NCI-H69 (cell line): ENCODE measurements at regions not wholly inside any gene's neighbourhood (a gene's known extent, or its start where the extent isn't known, plus 50 kb on each side); places are given as distances from the start of the nearest gene placed in this dataset.

Source experiments
- DNase-seq: peaks from one replicate; lab custom pipeline; 2025; lab: John Stamatoyannopoulos, UW

DNA sequence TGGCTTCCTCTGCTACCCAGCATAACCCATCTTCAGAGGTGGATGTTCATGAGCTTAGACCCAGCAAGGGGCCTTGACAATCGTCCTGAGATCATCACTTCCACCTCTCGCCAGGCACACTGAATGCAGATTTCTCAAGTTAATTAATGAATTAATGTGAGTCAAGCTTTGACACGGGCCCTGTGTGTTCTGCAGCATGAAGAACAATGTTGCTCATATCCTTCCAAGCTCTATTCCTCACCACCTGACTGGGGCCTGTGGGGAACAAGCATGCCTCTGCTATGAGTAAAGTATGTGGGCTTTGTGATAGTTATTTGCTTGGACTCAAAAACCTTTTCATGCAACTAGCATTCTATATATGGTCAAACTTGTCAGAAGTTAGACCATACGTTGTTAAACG lies 122.0 kb downstream of the SEC16B start:
- DNase-seq, result no peak

DNA sequence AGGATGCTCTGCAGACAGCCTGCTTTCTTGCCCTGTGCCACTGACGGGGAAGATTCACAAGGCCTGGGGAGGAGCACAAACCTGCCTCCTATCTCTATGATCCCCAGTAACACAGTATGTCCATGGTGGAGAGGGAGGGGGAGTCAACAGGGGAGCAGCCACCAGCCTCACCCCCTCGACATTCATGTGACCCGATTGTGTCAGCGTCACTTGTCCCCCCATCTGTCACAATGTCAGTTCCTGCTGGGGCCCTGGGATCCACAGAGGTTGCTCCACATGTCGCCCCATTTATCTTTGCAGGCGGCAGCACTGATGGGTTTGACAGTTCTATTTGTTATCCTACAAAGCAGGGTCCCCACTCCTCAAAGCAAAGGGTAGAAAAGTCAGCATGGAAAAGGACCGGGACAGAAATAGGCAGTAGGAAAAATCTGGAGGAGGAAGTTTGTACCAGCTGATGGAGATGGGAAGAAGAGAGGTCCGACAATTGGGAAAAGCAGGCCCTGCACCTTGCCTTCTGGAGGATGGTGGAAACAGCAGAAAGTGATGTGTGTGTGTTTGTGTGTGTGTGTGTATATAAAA lies 130.9 kb downstream of the SEC16B start:
- DNase-seq, result no peak

DNA sequence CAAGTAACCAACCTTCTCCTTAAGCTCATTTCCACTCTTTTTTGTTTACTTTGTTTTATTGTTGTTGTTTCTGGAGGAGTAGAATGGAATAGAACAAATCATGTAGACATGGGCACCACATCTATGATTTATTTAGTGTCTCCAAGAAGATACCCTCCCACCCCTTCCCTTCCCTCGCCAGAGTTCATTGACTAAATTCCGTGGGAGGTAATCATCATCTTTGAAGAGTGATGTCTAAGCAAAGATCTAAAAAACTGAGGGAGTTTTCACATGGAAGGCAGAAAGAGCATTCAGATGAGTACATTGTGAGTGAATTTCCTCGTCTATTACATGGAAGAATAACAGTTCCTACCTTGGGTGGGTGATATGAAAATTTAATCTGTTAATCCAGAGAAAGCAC lies 136.2 kb downstream of the SEC16B start:
- no peak for DNase-seq

DNA sequence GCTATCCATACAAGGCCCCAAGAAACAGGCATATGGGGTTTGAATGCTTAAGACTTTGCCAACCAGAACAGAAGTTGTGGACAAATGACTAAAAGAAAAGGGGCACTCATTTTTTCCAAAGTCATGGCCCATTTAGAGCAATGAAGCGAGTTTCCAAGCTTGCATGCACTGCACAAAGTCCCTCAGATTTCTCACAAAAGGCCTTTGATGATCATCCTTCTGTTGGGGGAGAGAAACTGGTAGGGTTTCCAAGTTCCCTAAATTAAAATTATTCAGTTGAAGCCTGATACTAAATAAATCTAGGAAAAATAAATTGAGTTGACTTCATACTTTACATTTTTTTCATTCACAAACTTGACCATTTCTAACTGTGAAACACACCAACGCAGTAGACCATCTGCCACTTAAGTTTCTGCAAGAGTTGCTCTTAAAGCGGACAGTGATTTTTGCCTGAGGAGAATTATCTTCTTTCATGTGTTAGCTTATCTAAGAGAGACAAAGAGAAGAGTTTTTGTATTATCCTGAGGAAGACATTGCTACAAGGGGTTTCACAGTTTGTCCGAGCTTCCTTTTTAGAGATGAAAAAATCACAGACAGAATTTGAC lies 139.2 kb downstream of the SEC16B start:
- DNase-seq, result no peak

DNA sequence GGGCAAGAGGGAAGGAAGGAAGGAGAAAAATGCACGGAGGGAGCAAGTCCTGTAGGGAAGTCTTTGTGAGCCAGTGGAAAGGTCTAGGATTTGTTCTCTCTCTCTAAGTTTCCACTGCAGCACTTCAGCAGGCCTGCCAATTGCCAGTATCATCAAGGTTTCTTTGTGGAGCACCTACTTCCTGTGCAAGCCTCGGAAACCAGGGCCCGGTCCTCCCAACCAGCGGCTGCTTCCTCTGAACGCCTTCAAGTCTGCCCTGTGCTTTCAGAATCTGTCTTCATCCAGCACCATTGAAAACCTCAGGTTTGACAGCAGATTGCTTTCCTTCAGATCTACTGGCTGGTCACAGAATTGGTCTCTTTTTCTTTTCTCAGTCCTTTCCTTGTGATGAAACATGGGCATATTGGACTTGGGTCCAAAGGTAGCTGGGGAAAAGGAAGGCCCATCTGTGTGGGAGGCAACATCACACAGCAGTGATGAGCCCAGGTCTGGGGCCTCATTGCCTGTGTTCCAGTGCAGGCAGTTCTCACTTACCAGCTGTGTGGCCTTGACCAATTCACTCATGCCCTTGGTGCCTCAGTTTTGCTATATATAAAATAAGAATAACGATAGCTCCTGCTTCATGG lies 144.5 kb downstream of the SEC16B start:
- DNase-seq, result no peak

DNA sequence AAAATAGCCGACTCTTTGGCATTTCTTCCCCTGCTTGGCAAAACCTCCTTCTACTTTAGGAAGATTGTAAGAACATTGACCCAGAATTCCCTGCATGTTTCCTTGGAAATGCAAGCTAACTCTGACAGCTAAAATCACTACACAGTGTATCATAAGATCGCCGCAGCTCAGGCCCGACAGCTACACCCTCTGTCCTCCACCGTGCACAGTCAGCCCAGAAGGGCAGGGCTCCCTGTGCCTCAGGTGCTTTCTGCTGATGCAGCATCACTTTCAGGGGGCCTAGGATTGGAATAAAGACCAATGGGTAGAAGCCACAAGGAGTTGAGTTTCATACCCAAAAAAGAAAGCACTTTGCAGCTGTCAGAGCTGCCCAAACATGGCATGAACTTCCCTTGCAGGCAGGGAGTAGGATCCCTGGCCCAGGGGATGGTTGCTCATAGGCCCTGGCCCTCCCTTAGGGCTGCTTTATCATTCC lies 145.3 kb downstream of the SEC16B start:
- DNase-seq, result no peak

DNA sequence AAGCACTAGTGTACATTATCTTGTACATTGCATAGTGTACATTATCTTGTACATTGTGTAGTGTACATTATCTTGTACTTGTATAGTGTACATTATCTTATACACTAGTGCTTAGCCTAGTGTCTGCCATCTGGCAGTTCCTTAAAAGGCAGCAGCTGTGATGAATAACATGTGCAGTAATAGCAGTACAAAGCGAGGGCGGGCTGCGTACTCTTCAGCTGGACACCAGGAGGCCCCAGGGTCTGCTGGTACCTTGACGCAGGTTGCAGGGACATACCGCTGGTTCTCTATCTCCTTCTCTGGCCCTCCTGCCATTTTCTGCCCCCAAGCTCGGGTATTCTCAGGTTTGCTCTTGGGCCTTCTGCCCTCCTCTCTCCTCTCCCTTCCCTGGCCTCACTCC lies 149.6 kb downstream of the SEC16B start:
- DNase-seq, result no peak

DNA sequence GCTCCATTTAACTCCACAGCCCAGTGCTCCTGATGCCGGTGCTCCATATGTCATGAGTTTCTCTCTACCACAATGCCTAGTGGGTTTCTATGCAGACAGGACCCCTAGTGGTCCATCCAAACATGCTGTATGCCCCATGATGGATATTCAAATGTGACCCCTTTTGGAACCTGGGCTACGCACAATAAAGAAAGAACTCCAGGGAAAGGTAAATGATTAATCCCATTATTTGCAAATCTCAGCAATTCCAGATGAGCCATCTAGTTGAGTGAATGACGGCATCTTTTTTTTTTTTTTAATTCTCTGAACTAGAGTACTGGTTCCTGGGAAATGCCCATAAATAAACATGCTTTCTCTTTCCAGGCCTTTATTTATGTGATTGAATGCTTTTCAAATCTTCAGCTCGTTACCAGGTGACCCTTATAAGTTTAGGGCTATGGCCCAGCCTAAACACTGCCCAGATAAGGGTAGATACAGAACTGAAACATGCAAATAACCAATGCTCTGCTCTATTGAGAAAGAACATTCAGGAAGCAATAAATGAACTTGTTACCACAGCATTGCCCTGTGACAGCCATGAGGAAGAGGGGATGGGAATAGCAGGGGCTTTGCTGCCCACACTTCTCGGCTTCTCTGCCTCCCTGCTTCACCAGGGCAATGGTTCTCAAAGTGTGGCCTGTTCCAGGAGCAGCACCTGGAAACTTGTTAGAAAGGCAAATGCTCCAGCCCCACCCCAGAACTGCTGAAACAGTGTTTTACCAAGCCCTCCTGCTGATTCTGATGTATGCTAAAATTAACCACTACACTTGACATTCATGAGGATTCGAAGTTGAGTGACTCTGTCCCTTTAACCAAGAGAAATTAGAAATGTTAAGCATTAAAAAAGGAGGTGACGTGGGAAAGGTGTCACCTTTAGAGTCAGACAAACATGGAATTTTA lies 151.7 kb downstream of the SEC16B start:
- DNase-seq, result no peak

DNA sequence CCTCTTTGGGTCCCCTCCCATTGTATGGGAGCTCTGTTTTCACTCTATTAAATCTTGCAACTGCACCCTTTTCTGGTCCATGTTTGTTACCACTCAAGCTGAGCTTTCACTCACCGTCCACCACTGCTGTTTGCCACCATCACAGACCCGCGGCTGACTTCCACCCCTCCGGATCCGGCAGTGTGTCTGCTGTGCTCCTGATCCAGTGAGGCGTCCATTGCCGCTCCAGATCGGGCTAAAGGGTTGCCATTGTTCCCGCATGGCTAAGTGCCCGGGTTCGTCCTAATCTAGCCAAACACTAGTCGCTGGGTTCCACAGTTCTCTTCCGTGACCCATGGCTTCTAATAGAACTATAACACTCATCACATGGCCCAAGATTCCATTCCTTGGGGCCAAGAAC lies 157.2 kb downstream of the SEC16B start:
- no peak for DNase-seq

DNA sequence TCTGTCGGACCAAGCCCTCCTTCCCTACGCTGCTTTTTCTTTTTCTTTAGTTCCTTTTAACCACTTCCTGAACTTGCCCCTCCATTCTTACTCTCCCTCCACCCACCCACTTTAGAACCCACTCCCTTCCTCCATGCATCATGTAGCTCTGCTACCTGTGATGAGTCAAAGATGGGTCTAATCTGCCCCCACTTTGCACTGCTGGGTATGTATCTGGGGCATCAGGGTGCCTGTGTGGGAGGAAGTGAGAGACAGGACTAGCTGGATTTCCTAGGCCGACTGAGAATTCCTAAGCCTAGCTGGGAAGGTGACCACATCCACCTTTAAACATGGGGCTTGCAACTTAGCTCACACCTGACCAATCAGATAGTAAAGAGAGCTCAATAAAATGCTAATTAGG lies 157.7 kb downstream of the SEC16B start:
- DNase-seq, result no peak

DNA sequence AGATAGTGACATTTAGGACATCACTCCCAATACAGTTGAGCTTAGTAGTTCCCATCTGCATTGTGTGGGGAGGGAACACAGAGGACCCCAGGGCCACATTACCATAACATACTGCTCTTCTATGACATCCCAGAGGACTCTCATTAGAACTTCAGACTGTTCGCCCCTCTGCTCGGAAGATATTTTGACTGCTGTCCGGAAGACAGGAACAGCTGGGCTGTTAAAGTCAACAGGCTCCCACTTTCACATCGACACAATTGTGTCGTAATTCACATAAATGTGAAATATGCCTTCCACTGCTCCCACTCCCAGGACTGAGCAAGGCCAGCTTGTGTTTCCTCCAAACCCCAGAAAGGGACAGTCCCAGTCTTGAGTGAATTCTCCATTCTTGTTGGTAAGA lies 158.4 kb downstream of the SEC16B start:
- DNase-seq, result no peak

DNA sequence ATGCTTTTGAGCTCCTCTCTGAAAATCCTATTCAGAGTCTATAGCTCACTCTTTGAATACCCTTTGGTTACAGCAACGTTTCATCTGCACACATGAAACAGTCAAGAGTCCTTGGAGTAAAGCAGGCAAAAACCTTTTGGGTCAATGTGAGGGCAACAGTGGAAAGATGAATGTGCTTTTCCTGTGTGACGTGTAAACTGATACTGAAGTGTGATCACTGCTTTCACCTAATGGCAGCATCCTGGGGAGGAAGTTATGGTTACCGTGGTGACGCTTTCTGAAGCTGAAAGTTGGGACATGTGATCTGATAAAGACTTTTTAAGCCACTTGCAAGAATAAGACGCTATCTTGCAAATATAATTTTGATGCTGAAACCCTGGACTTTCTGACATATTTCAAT lies 160.0 kb downstream of the SEC16B start:
- DNase-seq, result no peak

DNA sequence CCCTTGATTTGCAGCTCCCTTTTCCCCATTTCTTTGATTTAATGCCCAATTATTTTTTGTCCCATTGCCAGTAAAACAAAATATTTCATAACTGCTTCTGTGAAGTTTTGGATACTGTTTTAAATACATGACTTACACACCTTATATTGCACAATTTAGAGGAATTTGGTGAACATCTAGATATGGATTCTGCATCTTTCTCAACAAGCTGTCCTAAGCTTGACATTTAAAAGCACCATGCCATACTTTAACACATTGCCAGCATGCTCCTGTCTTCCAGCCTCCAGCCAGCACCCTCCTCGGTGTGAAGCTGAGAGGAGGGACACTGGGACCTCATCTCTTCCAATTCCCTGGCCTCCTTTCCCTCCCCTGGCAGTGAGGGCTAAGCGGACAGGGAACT lies 167.6 kb downstream of the SEC16B start:
- DNase-seq, result no peak

DNA sequence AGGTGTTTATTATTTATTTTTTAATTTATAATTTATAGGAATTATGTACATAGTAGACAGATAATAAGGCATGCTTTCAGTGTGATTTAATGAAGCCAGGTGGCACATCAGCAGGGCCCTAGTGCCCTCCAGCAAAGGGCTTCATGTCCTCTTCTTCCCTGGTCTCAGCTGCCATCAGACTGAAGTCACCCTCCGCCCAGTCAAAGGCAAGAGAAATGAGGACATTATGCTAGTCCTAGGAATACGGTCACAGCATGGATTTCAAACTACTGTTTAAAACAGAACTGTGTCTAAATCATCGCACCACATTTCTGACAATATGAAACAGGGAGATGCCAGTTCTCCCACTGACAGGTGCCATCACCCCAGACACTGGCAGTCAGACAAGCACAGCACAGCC lies 168.1 kb downstream of the SEC16B start:
- no peak for DNase-seq

DNA sequence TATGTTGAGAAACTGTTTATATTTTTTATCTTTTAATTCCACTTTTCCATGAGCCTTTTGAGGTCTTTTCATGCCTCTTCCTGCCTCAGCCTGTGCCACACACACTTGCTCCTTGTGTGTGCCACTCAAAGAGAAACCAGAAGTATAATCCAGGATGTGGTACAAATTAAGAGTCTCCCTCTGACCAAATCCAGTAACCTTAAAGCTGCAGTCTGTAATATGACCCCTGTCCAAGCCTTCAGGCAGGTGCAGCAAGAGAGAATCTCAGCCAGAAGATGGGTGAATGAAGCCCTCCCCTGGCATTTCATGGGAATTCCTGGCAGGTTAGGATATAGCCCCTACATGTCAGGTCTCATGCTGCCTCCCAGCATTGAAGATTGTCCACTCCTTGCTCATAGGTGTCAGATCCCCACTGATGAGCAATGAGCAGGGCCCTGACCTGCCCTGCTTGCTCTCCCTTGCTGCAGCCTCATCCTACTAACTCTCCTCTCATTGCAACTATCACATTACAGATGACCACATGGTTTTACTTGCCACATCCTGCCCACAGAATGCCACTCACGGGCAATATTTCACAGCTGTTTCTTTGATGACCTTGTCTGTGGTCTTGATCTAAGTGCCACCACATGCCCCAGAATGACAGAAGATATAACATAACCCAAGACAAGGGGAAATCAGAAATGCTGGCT lies 169.3 kb downstream of the SEC16B start:
- no peak for DNase-seq

DNA sequence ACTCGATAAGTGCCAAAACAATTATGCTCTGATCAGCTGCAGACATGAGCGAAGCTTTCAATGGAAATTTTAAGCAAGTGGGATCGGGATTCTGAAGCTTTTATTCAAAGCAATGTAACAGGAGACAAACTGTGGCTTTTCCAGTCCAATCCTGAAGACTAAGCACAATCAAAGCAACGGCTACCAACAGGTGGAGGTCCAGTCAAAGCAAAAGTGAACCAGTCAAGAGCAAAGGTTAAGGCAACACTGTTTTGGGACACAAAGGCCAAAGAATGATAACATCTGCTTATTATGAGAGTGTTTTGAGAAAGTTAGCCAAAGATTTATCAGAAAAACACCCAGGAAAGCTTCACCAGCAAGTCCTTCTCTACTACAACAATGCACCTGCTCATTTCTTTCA lies 170.1 kb downstream of the SEC16B start:
- DNase-seq, result no peak

DNA sequence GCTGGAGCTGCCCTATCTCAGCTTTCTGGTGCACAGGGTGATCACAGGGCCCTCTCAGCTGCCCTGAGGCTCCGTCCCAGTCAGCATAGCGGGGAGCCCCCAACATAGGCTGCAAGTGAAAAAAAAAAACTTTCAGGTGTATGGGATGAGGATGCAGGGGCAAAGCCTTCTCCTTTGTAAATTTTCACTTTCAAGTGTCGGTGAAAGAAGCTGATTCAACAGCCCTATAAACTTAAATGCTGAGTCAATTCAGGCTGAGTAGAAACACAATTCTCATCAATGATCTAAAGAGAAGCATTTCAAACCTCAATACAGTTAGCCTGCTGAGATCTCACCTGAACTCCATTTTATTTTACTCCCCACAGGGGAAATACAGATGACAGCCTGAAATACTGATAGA lies 171.2 kb downstream of the SEC16B start:
- no peak for DNase-seq

DNA sequence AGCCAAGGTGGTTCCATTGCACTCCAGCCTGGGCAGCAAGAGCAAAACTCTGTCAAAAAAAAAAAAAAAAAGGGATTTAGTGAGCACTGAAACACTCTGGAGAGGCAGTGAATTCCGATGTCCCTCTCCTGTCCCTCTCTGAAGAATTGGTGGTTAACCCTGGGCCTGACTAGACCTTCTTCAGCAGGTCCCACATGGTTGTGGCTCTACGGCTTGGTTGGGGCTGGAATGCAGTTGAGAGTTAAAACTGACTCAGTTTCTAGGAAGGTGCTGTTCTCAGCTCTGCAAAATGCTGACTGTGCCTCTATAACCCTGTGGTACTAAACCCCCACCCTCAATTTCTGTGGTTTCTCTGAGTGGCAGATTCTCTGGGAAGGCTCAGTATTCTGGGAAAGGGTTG lies 173.3 kb downstream of the SEC16B start:
- no peak for DNase-seq

DNA sequence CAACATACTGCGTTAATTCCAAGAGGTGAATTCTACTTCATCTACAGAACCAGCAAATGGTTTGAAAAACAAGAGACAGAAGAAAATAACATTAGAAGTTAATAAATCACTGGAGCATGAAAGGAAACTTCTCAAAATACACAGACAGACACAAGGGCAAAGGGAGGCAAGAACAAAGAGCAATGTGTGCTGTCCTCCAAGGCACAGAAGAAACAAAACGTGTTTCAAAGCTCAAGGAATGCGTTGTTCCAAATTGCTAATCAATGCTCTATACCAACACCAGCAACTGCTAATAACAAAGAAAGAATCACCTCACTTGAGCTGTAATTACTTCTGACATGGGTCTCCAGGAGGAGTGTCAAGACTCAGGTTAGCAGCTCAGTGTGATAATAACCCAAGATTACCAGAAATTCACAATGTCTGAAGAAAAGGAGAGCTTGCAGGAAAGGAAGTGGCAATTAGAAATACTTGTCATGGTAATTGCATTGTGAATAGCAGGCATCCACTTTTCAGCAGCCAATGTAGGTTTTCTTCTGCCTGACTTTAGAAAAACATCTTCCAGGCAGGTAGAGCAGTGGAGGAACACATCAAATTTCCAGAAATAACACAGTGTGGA lies 175.4 kb downstream of the SEC16B start:
- DNase-seq, result no peak

DNA sequence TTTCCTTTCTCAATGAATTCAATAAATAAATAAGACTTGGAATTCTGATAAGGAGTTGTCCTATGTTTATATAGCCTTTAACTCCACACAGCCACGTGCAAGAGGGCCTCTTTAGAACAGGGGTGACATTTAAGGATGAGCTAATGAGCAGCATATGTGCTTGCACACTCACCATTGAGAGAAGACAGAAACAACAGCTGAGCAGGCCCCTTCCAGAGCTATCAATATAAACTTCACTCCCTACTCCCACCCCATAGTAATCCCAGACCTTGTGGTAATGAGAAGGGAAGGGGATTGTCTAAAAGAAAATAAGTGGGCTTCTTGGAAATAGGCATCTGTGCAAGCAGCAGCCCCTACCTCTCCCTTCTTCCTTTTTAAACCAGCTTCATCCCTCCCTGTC lies 176.0 kb downstream of the SEC16B start:
- no peak for DNase-seq

DNA sequence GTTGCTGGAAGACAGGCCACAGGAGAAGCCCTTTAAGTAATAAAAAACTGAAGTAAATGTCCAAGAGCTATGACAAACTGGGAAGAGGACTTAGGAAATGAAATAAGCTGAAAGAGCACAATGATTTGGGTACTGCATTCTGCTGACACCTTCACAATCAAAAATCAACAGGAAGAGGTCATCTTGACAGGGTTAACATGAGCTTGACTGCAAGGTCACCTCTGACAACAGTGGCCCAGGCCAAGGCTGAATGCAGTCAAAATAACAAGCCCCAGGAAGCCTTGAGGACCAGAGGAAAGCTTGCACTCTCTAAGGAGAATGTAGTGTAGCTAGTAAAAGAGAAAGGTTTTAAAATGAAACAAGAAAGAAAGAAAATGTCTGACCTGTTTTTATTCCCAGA lies 179.3 kb downstream of the SEC16B start:
- DNase-seq, result no peak

DNA sequence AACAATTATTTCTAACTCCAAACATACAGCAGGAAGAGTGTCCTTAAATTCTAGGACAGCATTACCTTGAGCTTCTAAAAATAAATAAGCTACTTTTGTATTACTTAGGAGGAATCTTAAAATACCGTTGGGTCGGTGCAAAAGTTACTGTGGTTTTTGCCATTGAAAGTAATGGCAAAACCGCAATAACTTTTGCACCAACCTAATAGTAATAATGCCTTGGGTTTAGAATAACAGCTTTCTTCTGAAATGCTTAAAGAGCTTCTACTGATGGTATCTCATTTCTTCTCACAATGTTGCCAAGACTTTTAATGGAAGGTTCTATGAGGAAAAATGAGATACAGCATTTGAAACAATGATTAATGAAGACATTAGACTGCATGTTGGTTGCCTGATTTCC lies 179.9 kb downstream of the SEC16B start:
- DNase-seq, result no peak
